Uterus (tissue), 3 donors: ENCODE measurements at regions not wholly inside any gene's neighbourhood (a gene's known extent, or its start where the extent isn't known, plus 50 kb on each side); places are given as distances from the start of the nearest gene placed in this dataset.

Experiments used
- DNase-seq, 2 donors: peaks; one replicate each; pipeline ENCODE4 v3.0.0-alpha.2; 2019 to 2020
- H3K27ac ChIP-seq, 2 donors: fragments of 200-600 bp; sonication (generic); 1 replicate in 1 of 2; 2 replicates in 1 of 2; pipeline ENCODE4 v1.5.1; 2016 to 2018
- H3K27me3 ChIP-seq, 2 donors: fragments of 200-600 bp; sonication (generic); one replicate each; pipeline ENCODE4 v1.5.1; 2018 to 2019; ENCODE audit warnings: control low read depth in 1 of 2
- H3K36me3 ChIP-seq, 2 donors: fragments of 200-600 bp; sonication (generic); one replicate each; pipeline ENCODE4 v1.5.1; 2019; ENCODE audit warnings: control low read depth in 1 of 2
- H3K4me1 ChIP-seq, 2 donors: fragments of 200-600 bp; sonication (generic); one replicate each; pipeline ENCODE4 v1.5.1; 2018 to 2019; ENCODE audit warnings: control low read depth in 1 of 2
- H3K4me3 ChIP-seq, 2 donors: fragments of 200-600 bp; sonication (generic); 1 replicate in 1 of 2; 2 replicates in 1 of 2; pipeline ENCODE4 v1.5.1; 2018 to 2019; ENCODE audit warnings: mild to moderate bottlenecking in 1 of 2
- H3K9me3 ChIP-seq, 2 donors: fragments of 200-600 bp; sonication (generic); one replicate each; pipeline ENCODE4 v1.5.1; 2019; ENCODE audit warnings: control low read depth in 1 of 2
- CTCF ChIP-seq, 4 experiments: fragments of 200-600 bp in 2 of 4; fragments of 450-650 bp in 2 of 4; sonication (generic) in 2 of 4; IDR thresholded peaks; one replicate each; pipeline ENCODE4 v1.5.1; 2016 to 2019; ENCODE audit warnings: antibody characterized with exemption in 4 of 4, mild to moderate bottlenecking in 2 of 4, moderate library complexity in 1 of 4
- POLR2A ChIP-seq, 2 donors: fragments of 450-650 bp; IDR thresholded peaks; one replicate each; pipeline ENCODE4 v1.6.1; 2016; ENCODE audit warnings: antibody characterized with exemption in 2 of 2, mild to moderate bottlenecking in 1 of 2, moderate library complexity in 1 of 2
- intact Hi-C: fragments of 100-400 bp; cut with DNase I; formaldehyde crosslinking; loops from one replicate; pipeline ENCODE4 v1.15.1; 2023; ENCODE audit warnings: low total_unique reads
- donor health status: DM: yes; HTN: yes; CAD: no.

- Histone ChIP-seq H3K27ac (no peak overlapping the region), H3K27me3 (no peaks in the 10 kb centered on the region), H3K36me3 (no peaks in the 10 kb centered on the region), H3K9me3 (no peaks in the 10 kb centered on the region), H3K4me3 (no peak overlapping the region), H3K4me1 (no peaks in the 10 kb centered on the region)
- DNase-seq = no peak
- no peak for TF ChIP-seq POLR2A (IDR thresholded peaks at IDR 0.05)
- no peak for TF ChIP-seq CTCF (IDR thresholded peaks at IDR 0.05)
- intact Hi-C loops = no loop called here
These were observed 158.9 kb upstream of the SGCG start for GRCh38 chr13:23021906-23022305.

- no peaks in the 10 kb centered on the region for H3K36me3 ChIP-seq
- H3K4me1 ChIP-seq = no peaks in the 10 kb centered on the region
- H3K27ac ChIP-seq = no peak overlapping the region
- DNase-seq = no peak
- no peaks in the 10 kb centered on the region for H3K27me3 ChIP-seq
- H3K9me3 ChIP-seq = no peaks in the 10 kb centered on the region
- intact Hi-C loops = no loop called here
- no peak overlapping the region for H3K4me3 ChIP-seq
- TF ChIP-seq POLR2A (IDR thresholded peaks at IDR 0.05) (no peak), CTCF (IDR thresholded peaks at IDR 0.05) (no peak)
These were observed 158.1 kb upstream of the SGCG start for GRCh38 chr13:23022704-23023103.

GRCh38 chr13:23025864-23026608 lies 154.7 kb upstream of the SGCG start:
- Histone ChIP-seq H3K27me3 (no peaks in the 10 kb centered on the region), H3K9me3 (no peaks in the 10 kb centered on the region), H3K4me1 (no peaks in the 10 kb centered on the region), H3K4me3 (no peak overlapping the region), H3K36me3 (no peaks in the 10 kb centered on the region), H3K27ac (no peak overlapping the region)
- intact Hi-C loops = no loop called here
- no peak for DNase-seq
- TF ChIP-seq POLR2A (IDR thresholded peaks at IDR 0.05) (no peak), CTCF (IDR thresholded peaks at IDR 0.05) (no peak)

GRCh38 chr13:23039266-23039935 lies 141.4 kb upstream of the SGCG start:
- intact Hi-C loops = no loop called here
- Histone ChIP-seq H3K27me3 (no peaks in the 10 kb centered on the region), H3K4me1 (no peaks in the 10 kb centered on the region), H3K36me3 (no peaks in the 10 kb centered on the region), H3K9me3 (no peaks in the 10 kb centered on the region), H3K4me3 (no peak overlapping the region), H3K27ac (no peak overlapping the region)
- no peak for TF ChIP-seq POLR2A (IDR thresholded peaks at IDR 0.05)
- no peak for TF ChIP-seq CTCF (IDR thresholded peaks at IDR 0.05)
- DNase-seq = no peak

- H3K36me3 ChIP-seq = no peaks in the 10 kb centered on the region
- DNase-seq = no peak
- no peaks in the 10 kb centered on the region for H3K27me3 ChIP-seq
- no peaks in the 10 kb centered on the region for H3K4me1 ChIP-seq
- intact Hi-C loops = no loop called here
- H3K4me3 ChIP-seq = no peak overlapping the region
- H3K9me3 ChIP-seq = no peaks in the 10 kb centered on the region
- no peak for TF ChIP-seq CTCF (IDR thresholded peaks at IDR 0.05)
- TF ChIP-seq POLR2A (IDR thresholded peaks at IDR 0.05) = no peak
- H3K27ac ChIP-seq = no peak overlapping the region
These were observed 138.6 kb upstream of the SGCG start for GRCh38 chr13:23042181-23042580.
